Gastrocnemius medialis (tissue), 4 donors: ENCODE measurements at regions not wholly inside any gene's neighbourhood (a gene's known extent, or its start where the extent isn't known, plus 50 kb on each side); places are given as distances from the start of the nearest gene placed in this dataset.

Experiments used
- ATAC-seq, 2 donors: fragments of 150-250 bp; one replicate each; pipeline ENCODE4 v1.9.1; 2016
- DNase-seq, 2 donors: peaks; one replicate each; pipeline ENCODE4 v3.0.0-alpha.2; 2019
- H3K27ac ChIP-seq, 4 donors: fragments of 200-600 bp; sonication (generic); 1 replicate in 1 of 4; 2 replicates in 3 of 4; pipeline ENCODE4 v1.5.1; 2016 to 2018; ENCODE audit warnings: mild to moderate bottlenecking in 2 of 4, moderate library complexity in 1 of 4
- H3K27me3 ChIP-seq, 3 donors: fragments of 200-600 bp; sonication (generic) in 2 of 3; 1 replicate in 1 of 3; 2 replicates in 2 of 3; pipeline versions ENCODE4 v1.5.1 to v1.6.0; 2016 to 2019; ENCODE audit warnings: mild to moderate bottlenecking in 1 of 3, moderate library complexity in 1 of 3
- H3K36me3 ChIP-seq, 2 donors: fragments of 200-600 bp; sonication (generic) in 1 of 2; one replicate each; pipeline ENCODE4 v1.5.1; 2017 to 2018
- H3K4me1 ChIP-seq, 2 donors: fragments of 200-600 bp; sonication (generic) in 1 of 2; one replicate each; pipeline ENCODE4 v1.5.1; 2016 to 2017; ENCODE audit warnings: mild to moderate bottlenecking in 2 of 2
- H3K4me3 ChIP-seq, 4 donors: fragments of 200-600 bp; sonication (generic) in 3 of 4; 1 replicate in 1 of 4; 2 replicates in 3 of 4; pipeline ENCODE4 v1.5.1; 2016 to 2019; ENCODE audit warnings: mild to moderate bottlenecking in 2 of 4
- H3K9me3 ChIP-seq, 3 donors: fragments of 200-600 bp; sonication (generic) in 2 of 3; 1 replicate in 1 of 3; 2 replicates in 2 of 3; pipeline ENCODE4 v1.5.1; 2016 to 2019
- POLR2A ChIP-seq, 2 donors: fragments of 450-650 bp; IDR thresholded peaks; one replicate each; pipeline ENCODE4 v1.6.1; 2017; ENCODE audit warnings: antibody characterized with exemption in 2 of 2, mild to moderate bottlenecking in 2 of 2, moderate library complexity in 2 of 2
- in situ Hi-C, 4 donors: fragments of 200-750 bp; cut with MboI; loops; one replicate each; pipeline versions ENCODE4 v1.15.0 to v1.8.0; 2017; ENCODE audit warnings: low sequenced_read_pairs in 4 of 4
- intact Hi-C: fragments of 100-400 bp; cut with DNase I; formaldehyde crosslinking; loops from one replicate; pipeline ENCODE4 v1.15.1; 2023; ENCODE audit warnings: low total_unique reads
- TF ChIP-seq, protein P1 (sequence below), 5 experiments: fragments of 450-650 bp in 3 of 5; fragments of 200-600 bp in 2 of 5; sonication (generic) in 2 of 5; IDR thresholded peaks in 4 of 5; conservative IDR thresholded peaks in 1 of 5; 1 replicate in 4 of 5; 2 replicates in 1 of 5; pipeline ENCODE4 v1.5.1; 2016 to 2019; ENCODE audit warnings: antibody characterized with exemption in 5 of 5, mild to moderate bottlenecking in 3 of 5, moderate library complexity in 3 of 5

GRCh38 chr3:163056874-163057497 lies 1560.4 kb downstream of the OTOL1 start:
- intact Hi-C loops (no loop called here), in situ Hi-C loops (no loop called here)
- Histone ChIP-seq H3K9me3 (no peaks in the 10 kb centered on the region), H3K4me1 (no peaks in the 10 kb centered on the region), H3K27ac (no peak overlapping the region), H3K36me3 (no peaks in the 10 kb centered on the region), H3K27me3 (no peaks in the 10 kb centered on the region), H3K4me3 (no peak overlapping the region)
- TF ChIP-seq, protein P1, sequence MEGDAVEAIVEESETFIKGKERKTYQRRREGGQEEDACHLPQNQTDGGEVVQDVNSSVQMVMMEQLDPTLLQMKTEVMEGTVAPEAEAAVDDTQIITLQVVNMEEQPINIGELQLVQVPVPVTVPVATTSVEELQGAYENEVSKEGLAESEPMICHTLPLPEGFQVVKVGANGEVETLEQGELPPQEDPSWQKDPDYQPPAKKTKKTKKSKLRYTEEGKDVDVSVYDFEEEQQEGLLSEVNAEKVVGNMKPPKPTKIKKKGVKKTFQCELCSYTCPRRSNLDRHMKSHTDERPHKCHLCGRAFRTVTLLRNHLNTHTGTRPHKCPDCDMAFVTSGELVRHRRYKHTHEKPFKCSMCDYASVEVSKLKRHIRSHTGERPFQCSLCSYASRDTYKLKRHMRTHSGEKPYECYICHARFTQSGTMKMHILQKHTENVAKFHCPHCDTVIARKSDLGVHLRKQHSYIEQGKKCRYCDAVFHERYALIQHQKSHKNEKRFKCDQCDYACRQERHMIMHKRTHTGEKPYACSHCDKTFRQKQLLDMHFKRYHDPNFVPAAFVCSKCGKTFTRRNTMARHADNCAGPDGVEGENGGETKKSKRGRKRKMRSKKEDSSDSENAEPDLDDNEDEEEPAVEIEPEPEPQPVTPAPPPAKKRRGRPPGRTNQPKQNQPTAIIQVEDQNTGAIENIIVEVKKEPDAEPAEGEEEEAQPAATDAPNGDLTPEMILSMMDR (IDR thresholded peaks at IDR 0.05 in 4 of 5, conservative IDR thresholded peaks at IDR 0.05 in 1 of 5) = peak in 2 of 5 experiments; percentile 8 to 31
- TF ChIP-seq POLR2A (IDR thresholded peaks at IDR 0.05) = no peak
- no peak for ATAC-seq
- no peak for DNase-seq

DNA sequence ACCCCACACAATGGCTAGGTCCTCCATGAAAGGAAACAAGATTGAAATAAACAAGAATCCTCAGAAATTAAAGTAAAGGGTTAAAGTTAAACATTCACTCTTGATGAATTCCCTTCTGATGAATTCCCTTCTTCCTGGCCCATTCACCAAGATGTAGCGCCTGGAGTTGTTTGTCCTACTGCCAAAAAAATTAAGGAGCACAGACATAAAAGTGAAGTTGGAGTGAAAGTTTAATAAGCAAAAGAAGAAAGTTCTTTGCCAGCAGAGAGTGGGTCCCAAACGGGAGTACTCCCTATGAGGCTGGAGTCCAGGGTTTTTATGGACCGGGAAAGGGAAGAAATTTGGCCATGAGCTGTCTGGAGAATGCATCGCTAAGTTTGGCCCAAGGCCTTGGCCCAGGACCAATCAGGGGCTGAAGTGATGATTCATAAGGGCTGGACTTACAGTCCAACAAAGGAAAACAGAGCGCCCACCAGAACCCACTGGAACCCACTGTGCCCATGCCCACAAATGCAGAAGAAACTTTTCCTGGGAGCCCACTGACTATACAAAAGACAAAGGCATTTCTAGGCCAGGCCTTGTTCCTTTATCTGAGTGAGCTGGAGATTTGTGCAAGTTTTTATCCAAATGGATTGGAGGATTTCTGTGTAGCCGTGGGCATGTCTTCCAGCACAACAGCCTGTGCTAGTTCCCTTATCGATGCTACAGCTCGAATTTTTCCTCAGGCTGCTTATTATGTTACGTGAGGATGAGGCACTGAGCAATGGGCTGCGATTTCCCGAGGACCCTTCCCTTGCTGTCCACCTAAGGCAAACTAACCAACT lies 1561.6 kb downstream of the OTOL1 start:
- H3K36me3 ChIP-seq = no peaks in the 10 kb centered on the region
- ATAC-seq (no peak), DNase-seq (no peak)
- no peaks in the 10 kb centered on the region for H3K9me3 ChIP-seq
- in situ Hi-C loops (no loop called here), intact Hi-C loops (no loop called here)
- no peaks in the 10 kb centered on the region for H3K27me3 ChIP-seq
- no peaks in the 10 kb centered on the region for H3K4me1 ChIP-seq
- no peak overlapping the region for H3K27ac ChIP-seq
- H3K4me3 ChIP-seq = no peak overlapping the region
- TF ChIP-seq, protein P1 (IDR thresholded peaks at IDR 0.05 in 4 of 5, conservative IDR thresholded peaks at IDR 0.05 in 1 of 5) = no peak
- no peak for TF ChIP-seq POLR2A (IDR thresholded peaks at IDR 0.05)

DNA sequence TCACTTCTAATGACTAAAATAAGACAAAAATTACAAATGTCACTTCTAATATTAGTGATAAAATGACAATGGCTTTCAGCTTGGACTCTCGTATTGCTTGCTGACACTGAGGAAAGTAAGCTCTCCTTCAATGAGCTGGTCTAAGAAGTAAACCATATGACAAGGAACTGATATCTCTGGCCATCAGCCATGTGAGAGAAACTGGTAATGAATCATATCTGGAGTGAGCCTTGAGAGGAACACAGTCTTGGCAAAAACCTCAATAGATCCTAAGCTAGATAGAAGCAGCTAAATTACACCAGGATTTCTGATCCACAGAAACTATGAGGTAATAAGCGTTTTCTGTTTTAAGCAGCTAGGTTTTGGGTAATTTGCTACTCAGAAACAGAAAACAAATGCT lies 1575.1 kb downstream of the OTOL1 start:
- H3K4me3 ChIP-seq = no peak overlapping the region
- no peak for DNase-seq
- no peaks in the 10 kb centered on the region for H3K9me3 ChIP-seq
- no peak for TF ChIP-seq POLR2A (IDR thresholded peaks at IDR 0.05)
- TF ChIP-seq, protein P1 (IDR thresholded peaks at IDR 0.05 in 4 of 5, conservative IDR thresholded peaks at IDR 0.05 in 1 of 5) = no peak
- H3K4me1 ChIP-seq = no peaks in the 10 kb centered on the region
- H3K27ac ChIP-seq = no peak overlapping the region
- ATAC-seq = no peak
- no peaks in the 10 kb centered on the region for H3K36me3 ChIP-seq
- intact Hi-C loops = no loop called here
- in situ Hi-C loops = no loop called here
- H3K27me3 ChIP-seq = no peaks in the 10 kb centered on the region
